IMR-90 (cell line): ENCODE measurements at regions not wholly inside any gene's neighbourhood (a gene's known extent, or its start where the extent isn't known, plus 50 kb on each side); places are given as distances from the start of the nearest gene placed in this dataset.

Source experiments
- ATAC-seq: fragments of 200-7000 bp; cut with Tn5 transposase; 2 replicates; pipeline ENCODE4 v1.9.1; 2020; ENCODE audit warnings: low read depth, mild to moderate bottlenecking, moderate library complexity
- BruUV-seq: library from RNA; stranded (reverse); fragments of 400-500 nt; replicated peaks from 2 replicates; lab custom pipeline; 2021; lab: Mats Ljungman, UMichigan
- CTCF ChIA-PET: fragments of 300-600 bp; formaldehyde crosslinking; extraction: SDS; loops from one replicate; lab custom pipeline; 2021; ENCODE audit warnings: antibody characterized with exemption; lab: Yijun Ruan, JAX
- POLR2A ChIA-PET: fragments of 300-600 bp; sonication (Branson Sonifier 250); formaldehyde crosslinking; loops from one replicate; lab custom pipeline; 2022; ENCODE audit warnings: antibody characterized with exemption; ENCODE audit not compliant: unreplicated experiment; lab: Charles Lee
- DNase-seq: peaks from one replicate; pipeline ENCODE4 v3.0.0; 2013
- H2AFZ ChIP-seq: replicated peaks from 2 replicates; pipeline ENCODE3; 2013; ENCODE audit warnings: low read length, mild to moderate bottlenecking; ENCODE audit not compliant: poor library complexity
- H2AK5ac ChIP-seq: 2 replicates; pipeline ENCODE4 v1.6.1; 2013; ENCODE audit warnings: low read depth, low read length, inconsistent platforms
- H2AK9ac ChIP-seq: replicated peaks from 2 replicates; pipeline ENCODE3; 2013; ENCODE audit warnings: mild to moderate bottlenecking, low read depth, low read length, moderate library complexity; ENCODE audit not compliant: poor library complexity
- H2BK120ac ChIP-seq: 2 replicates; pipeline ENCODE4 v1.6.1; 2013; ENCODE audit warnings: low read depth, low read length, inconsistent platforms
- H2BK15ac ChIP-seq: 3 replicates; pipeline ENCODE4 v1.6.1; 2013; ENCODE audit warnings: low read depth, low read length, inconsistent platforms
- H2BK20ac ChIP-seq: 2 replicates; pipeline ENCODE4 v1.6.1; 2013; ENCODE audit warnings: low read depth, mild to moderate bottlenecking, inconsistent platforms, low read length, moderate library complexity
- H2BK5ac ChIP-seq: 2 replicates; pipeline ENCODE4 v1.6.1; 2013; ENCODE audit warnings: mild to moderate bottlenecking, low read depth, low read length, inconsistent platforms; ENCODE audit not compliant: poor library complexity, severe bottlenecking
- H3K14ac ChIP-seq: replicated peaks from 2 replicates; pipeline ENCODE4 v1.6.1; 2013; ENCODE audit warnings: low read depth, low read length, inconsistent platforms
- H3K18ac ChIP-seq: 2 replicates; pipeline ENCODE4 v1.6.1; 2013; ENCODE audit warnings: low read depth, low read length, control low read depth
- H3K23ac ChIP-seq: 2 replicates; pipeline ENCODE4 v1.6.1; 2013; ENCODE audit warnings: low read depth, low read length, inconsistent platforms
- H3K27ac ChIP-seq: 2 replicates; pipeline ENCODE4 v1.5.1; 2013; ENCODE audit warnings: mild to moderate bottlenecking, control low read depth, low read length; ENCODE audit not compliant: insufficient read depth
- H3K27me3 ChIP-seq: 2 replicates; pipeline ENCODE4 v1.6.1; 2013; ENCODE audit warnings: low read length; ENCODE audit not compliant: control insufficient read depth, insufficient read depth
- H3K36me3 ChIP-seq: 2 replicates; pipeline ENCODE4 v1.6.1; 2013; ENCODE audit warnings: low read length, mixed read lengths; ENCODE audit not compliant: control insufficient read depth, insufficient read depth
- H3K4ac ChIP-seq: 2 replicates; pipeline ENCODE4 v1.6.1; 2013; ENCODE audit warnings: low read depth, low read length, inconsistent platforms
- H3K4me1 ChIP-seq: 2 replicates; pipeline ENCODE4 v1.6.1; 2013; ENCODE audit warnings: low read length, mixed read lengths; ENCODE audit not compliant: control insufficient read depth, insufficient read depth
- H3K4me2 ChIP-seq: 2 replicates; pipeline ENCODE4 v1.6.1; 2013; ENCODE audit warnings: low read depth, mild to moderate bottlenecking, control low read depth, low read length, moderate library complexity
- H3K4me3 ChIP-seq: 2 replicates; pipeline ENCODE4 v1.5.1; 2013; ENCODE audit warnings: low read depth, mild to moderate bottlenecking, control low read depth, low read length, moderate library complexity; ENCODE audit not compliant: insufficient read depth
- H3K56ac ChIP-seq: 2 replicates; pipeline ENCODE4 v1.6.1; 2013; ENCODE audit warnings: low read length, inconsistent platforms; ENCODE audit not compliant: insufficient read depth; ENCODE audit errors: extremely low read depth
- H3K79me1 ChIP-seq, 2 experiments: 2 replicates each; pipeline ENCODE4 v1.6.1; 2013; ENCODE audit warnings: low read length in 2 of 2, inconsistent platforms in 1 of 2, low read depth in 1 of 2
- H3K9ac ChIP-seq: 2 replicates; pipeline ENCODE4 v1.6.1; 2013; ENCODE audit warnings: low read depth, low read length, control low read depth
- H3K9me1 ChIP-seq: 2 replicates; pipeline ENCODE4 v1.6.1; 2013; ENCODE audit warnings: low read length, inconsistent platforms; ENCODE audit not compliant: insufficient read depth
- H3K9me3 ChIP-seq: 2 replicates; pipeline ENCODE4 v1.6.1; 2013; ENCODE audit warnings: low read length; ENCODE audit not compliant: control insufficient read depth, insufficient read depth
- H4K20me1 ChIP-seq: 2 replicates; pipeline ENCODE4 v1.6.1; 2013; ENCODE audit warnings: low read length, inconsistent platforms; ENCODE audit not compliant: insufficient read depth
- H4K5ac ChIP-seq: 2 replicates; pipeline ENCODE4 v1.6.1; 2013; ENCODE audit warnings: mild to moderate bottlenecking, low read depth, low read length, control low read depth
- H4K8ac ChIP-seq, 2 experiments: 2 replicates each; pipeline ENCODE4 v1.6.1; 2013; ENCODE audit warnings: low read depth in 2 of 2, low read length in 2 of 2, control low read depth in 1 of 2, inconsistent platforms in 1 of 2
- H4K91ac ChIP-seq: 2 replicates; pipeline ENCODE4 v1.6.1; 2013; ENCODE audit warnings: low read depth, low read length, inconsistent platforms; ENCODE audit not compliant: insufficient read depth
- CEBPB ChIP-seq: IDR thresholded peaks from 2 replicates; pipeline ENCODE4 v1.6.1; 2012; ENCODE audit warnings: low read depth, low read length, improper control_type of control experiment
- FOS ChIP-seq: fragments of 150-350 bp; IDR thresholded peaks from 2 replicates; pipeline ENCODE4 v1.6.1; 2016; ENCODE audit warnings: low read depth, low read length
- WGBS, 2 experiments: methylation state at CpG; one replicate each; pipeline versions ENCODE4 v1.1.5 to v1.1.7; 2013; ENCODE audit warnings: missing lambda C conversion rate in 2 of 2; ENCODE audit not compliant: insufficient read length in 1 of 2; ENCODE audit errors: extremely low coverage in 2 of 2; 5-methylcytosine and 5-hydroxymethylcytosine counted together
- dilution Hi-C: fragments of 300-500 bp; cut with HindIII; formaldehyde crosslinking; loops from one replicate; pipeline ENCODE4 v1.14.3; 2018; ENCODE audit warnings: low sequenced_read_pairs; ENCODE audit not compliant: unreplicated experiment
- in situ Hi-C: fragments of 300-500 bp; cut with MboI; formaldehyde crosslinking; loops from 3 replicates; pipeline ENCODE4 v1.14.3; 2019; ENCODE audit warnings: low sequenced_read_pairs, inconsistent platforms, mixed read lengths
- intact Hi-C: fragments of 100-400 bp; cut with micrococcal nuclease; formaldehyde crosslinking; loops from 2 replicates; pipeline ENCODE4 v1.10.0; 2022

- ChIA-PET POLR2A (no interaction called here), CTCF (no interaction called here)
- no peaks in the 10 kb centered on the region for H3K27me3 ChIP-seq
- no peak overlapping the region for H2AFZ ChIP-seq
- H3K56ac ChIP-seq, result no peak overlapping the region
- intact Hi-C loops (no loop called here), dilution Hi-C loops (no loop called here), in situ Hi-C loops (no loop called here)
- no peak overlapping the region for H4K91ac ChIP-seq
- H3K18ac ChIP-seq, result no peak overlapping the region
- no peak overlapping the region for H4K8ac ChIP-seq
- DNase-seq, result no peak
- WGBS, 2 experiments, result no CpG with 5 or more reads among the region's 6 CpGs
- no peaks in the 10 kb centered on the region for H3K79me1 ChIP-seq
- no peak overlapping the region for H2BK15ac ChIP-seq
- no peak overlapping the region for H4K5ac ChIP-seq
- no peak overlapping the region for H3K23ac ChIP-seq
- no peaks in the 10 kb centered on the region for H3K4me1 ChIP-seq
- no peak for TF ChIP-seq FOS
- TF ChIP-seq CEBPB, result peak; percentile 32; the same call in 1 of the 2 replicates
- no peak overlapping the region for H2BK120ac ChIP-seq
- H3K4ac ChIP-seq, result no peak overlapping the region
- H2BK5ac ChIP-seq, result no peak overlapping the region
- H4K20me1 ChIP-seq, result no peaks in the 10 kb centered on the region
- no TSS peak for BruUV-seq
- no peak for ATAC-seq
- H2AK9ac ChIP-seq, result no peak overlapping the region
- H3K4me3 ChIP-seq, result no peak overlapping the region
- H3K14ac ChIP-seq, result no peak overlapping the region
- no peak overlapping the region for H2BK20ac ChIP-seq
- H3K9me3 ChIP-seq, result no peaks in the 10 kb centered on the region
- no peaks in the 10 kb centered on the region for H3K9me1 ChIP-seq
- no peak overlapping the region for H2AK5ac ChIP-seq
- no peak overlapping the region for H3K9ac ChIP-seq
- H3K27ac ChIP-seq, result no peak overlapping the region
- no peaks in the 10 kb centered on the region for H3K36me3 ChIP-seq
- no peak overlapping the region for H3K4me2 ChIP-seq
These were observed 669.1 kb upstream of the CDH6 start for GRCh38 chr5:30524428-30524827.
